Neural progenitor cell (in vitro differentiated cells): ENCODE measurements at regions not wholly inside any gene's neighbourhood (a gene's known extent, or its start where the extent isn't known, plus 50 kb on each side); places are given as distances from the start of the nearest gene placed in this dataset.

ENCODE experiments used
- DNase-seq: peaks from one replicate; pipeline ENCODE4 v3.0.0-alpha.2; 2016; ENCODE audit warnings: low spot score
- H2AFZ ChIP-seq: fragments of 200-600 bp; sonication (generic); replicated peaks from 2 replicates; pipeline ENCODE4 v1.6.1; 2016; ENCODE audit warnings: antibody characterized with exemption
- H3F3A ChIP-seq: fragments of 200-600 bp; sonication (generic); 2 replicates; pipeline ENCODE4 v1.6.1; 2016; ENCODE audit warnings: antibody characterized with exemption, low read depth
- H3K27ac ChIP-seq: fragments of 200-600 bp; sonication (generic); 2 replicates; pipeline ENCODE4 v1.5.1; 2016; ENCODE audit warnings: mild to moderate bottlenecking
- H3K27me3 ChIP-seq: fragments of 200-600 bp; sonication (generic); 2 replicates; pipeline ENCODE4 v1.6.1; 2016; ENCODE audit warnings: mild to moderate bottlenecking, moderate library complexity
- H3K36me3 ChIP-seq: fragments of 200-600 bp; sonication (generic); 2 replicates; pipeline ENCODE4 v1.5.1; 2016
- H3K4me1 ChIP-seq: fragments of 200-600 bp; sonication (generic); 2 replicates; pipeline ENCODE4 v1.6.1; 2016; ENCODE audit warnings: mixed run types
- H3K4me2 ChIP-seq: fragments of 200-600 bp; sonication (generic); 2 replicates; pipeline ENCODE4 v1.6.1; 2016
- H3K4me3 ChIP-seq: fragments of 200-600 bp; sonication (generic); 2 replicates; pipeline ENCODE4 v1.5.1; 2016
- H3K79me2 ChIP-seq: fragments of 200-600 bp; sonication (generic); 2 replicates; pipeline ENCODE4 v1.6.1; 2016; ENCODE audit warnings: low read depth
- H3K9ac ChIP-seq: fragments of 200-600 bp; sonication (generic); 2 replicates; pipeline ENCODE4 v1.6.1; 2016
- H3K9me3 ChIP-seq: fragments of 200-600 bp; sonication (generic); 2 replicates; pipeline ENCODE4 v1.5.1; 2016; ENCODE audit warnings: low read depth
- H4K20me1 ChIP-seq: fragments of 200-600 bp; sonication (generic); 2 replicates; pipeline ENCODE4 v1.6.1; 2016; ENCODE audit warnings: low read depth
- H3K27ac Mint-ChIP-seq: 3 replicates; pipeline ENCODE4 v1.8.0; 2021; ENCODE audit warnings: mixed read lengths
- H3K27me3 Mint-ChIP-seq: 2 replicates; pipeline ENCODE4 v1.8.0; 2022; ENCODE audit warnings: low read depth, mild to moderate bottlenecking, inconsistent platforms, moderate library complexity, mixed read lengths; ENCODE audit not compliant: insufficient read depth
- H3K36me3 Mint-ChIP-seq: 3 replicates; pipeline ENCODE4 v1.8.0; 2021; ENCODE audit warnings: mixed read lengths
- H3K4me1 Mint-ChIP-seq: 3 replicates; pipeline ENCODE4 v1.8.0; 2021; ENCODE audit warnings: mixed read lengths
- H3K4me3 Mint-ChIP-seq: 3 replicates; pipeline ENCODE4 v1.8.0; 2021; ENCODE audit warnings: mild to moderate bottlenecking, moderate library complexity, mixed read lengths
- H3K9me3 Mint-ChIP-seq: 3 replicates; pipeline ENCODE4 v1.8.0; 2020; ENCODE audit warnings: mixed read lengths
- CTCF ChIP-seq: fragments of 200-600 bp; sonication (generic); IDR thresholded peaks from 2 replicates; pipeline ENCODE4 v1.5.1; 2017; ENCODE audit warnings: antibody characterized with exemption, mild to moderate bottlenecking
- EZH2 ChIP-seq: fragments of 200-600 bp; sonication (generic); IDR thresholded peaks from 2 replicates; pipeline ENCODE4 v1.6.1; 2017; ENCODE audit warnings: antibody characterized with exemption, mild to moderate bottlenecking, moderate library complexity
- EZH2phosphoT487 ChIP-seq: fragments of 200-600 bp; sonication (generic); IDR thresholded peaks from 2 replicates; pipeline ENCODE4 v1.6.1; 2017; ENCODE audit warnings: antibody characterized with exemption

DNA sequence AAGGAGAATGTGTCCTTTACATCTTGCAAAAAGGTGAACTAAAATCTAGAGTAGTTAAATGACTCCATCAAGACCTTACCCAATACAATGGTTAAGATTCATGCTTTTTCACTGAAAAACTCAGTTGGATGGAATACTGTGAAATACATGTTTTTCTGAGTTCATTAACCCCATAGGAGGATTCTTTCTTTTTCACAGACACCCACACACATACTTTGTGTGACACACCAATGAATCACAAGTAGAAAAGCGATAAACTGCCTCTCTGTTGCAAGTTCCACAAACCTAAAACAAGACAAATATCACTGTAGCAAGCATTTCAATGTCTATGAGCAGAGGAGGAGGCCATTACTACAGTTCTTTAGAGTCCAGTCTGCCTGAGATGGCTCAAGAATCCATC lies 258.8 kb upstream of the CDH5 start:
- DNase-seq, result no peak
- Histone ChIP-seq H3K27me3 (no peaks in the 10 kb centered on the region), H3K9ac (no peak overlapping the region), H3K79me2 (no peaks in the 10 kb centered on the region), H2AFZ (no peak overlapping the region), H3K4me1 (no peaks in the 10 kb centered on the region), H4K20me1 (no peaks in the 10 kb centered on the region), H3K9me3 (no peaks in the 10 kb centered on the region), H3K4me2 (no peak overlapping the region), H3K27ac (no peak overlapping the region), H3K36me3 (no peaks in the 10 kb centered on the region), H3K4me3 (no peak overlapping the region), H3F3A (no peaks in the 10 kb centered on the region)
- Mint-ChIP-seq H3K27ac (no peak overlapping the region), H3K27me3 (peaks cover 3% of the 10 kb centered on the region), H3K4me3 (no peak overlapping the region), H3K4me1 (no peaks in the 10 kb centered on the region), H3K36me3 (no peaks in the 10 kb centered on the region), H3K9me3 (no peaks in the 10 kb centered on the region)
- TF ChIP-seq EZH2, result no peak
- no peak for TF ChIP-seq CTCF
- no peak for TF ChIP-seq EZH2phosphoT487

DNA sequence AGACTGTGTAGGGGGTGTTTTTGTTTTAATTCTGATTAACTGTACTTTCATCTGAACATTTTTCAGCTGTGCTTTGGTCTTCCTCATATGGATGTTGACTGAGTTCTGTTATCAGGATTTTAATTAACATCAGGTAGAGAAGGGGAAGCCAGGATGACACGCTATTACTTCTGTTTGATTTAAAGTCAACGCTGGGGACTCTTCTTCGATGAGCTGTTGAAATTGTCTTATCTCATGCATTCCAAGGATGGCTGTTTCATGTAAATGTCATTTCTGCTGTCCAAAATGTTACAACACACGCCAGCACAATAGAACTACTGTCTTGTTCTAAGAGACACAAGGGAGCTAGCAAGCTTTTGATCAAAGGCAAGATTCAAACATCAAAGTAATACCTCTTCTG lies 263.3 kb upstream of the CDH5 start:
- TF ChIP-seq CTCF (no peak), EZH2 (no peak), EZH2phosphoT487 (no peak)
- Mint-ChIP-seq H3K27ac (no peak overlapping the region), H3K36me3 (no peaks in the 10 kb centered on the region), H3K27me3 (peaks cover 3% of the 10 kb centered on the region), H3K4me1 (peaks cover 2% of the 10 kb centered on the region), H3K9me3 (no peaks in the 10 kb centered on the region), H3K4me3 (no peak overlapping the region)
- H3K4me3 ChIP-seq, result no peak overlapping the region
- no peak overlapping the region for H3K27ac ChIP-seq
- H3K9ac ChIP-seq, result no peak overlapping the region
- no peak for DNase-seq
- no peaks in the 10 kb centered on the region for H3K4me1 ChIP-seq
- no peaks in the 10 kb centered on the region for H3K36me3 ChIP-seq
- H3K4me2 ChIP-seq, result no peak overlapping the region
- H2AFZ ChIP-seq, result no peak overlapping the region
- H3K9me3 ChIP-seq, result no peaks in the 10 kb centered on the region
- H3K79me2 ChIP-seq, result no peaks in the 10 kb centered on the region
- no peaks in the 10 kb centered on the region for H3F3A ChIP-seq
- no peaks in the 10 kb centered on the region for H4K20me1 ChIP-seq
- H3K27me3 ChIP-seq, result no peaks in the 10 kb centered on the region

- no peak overlapping the region for H3K27ac ChIP-seq
Measured at GRCh38 chr16:66099306-66099705, 267.2 kb upstream of the CDH5 start.

More at GRCh38 chr16:66099306-66099705, 267.2 kb upstream of the CDH5 start:
- DNase-seq, result no peak
- Histone ChIP-seq H3K9me3 (no peaks in the 10 kb centered on the region), H3K36me3 (no peaks in the 10 kb centered on the region), H2AFZ (no peak overlapping the region), H3K4me2 (no peak overlapping the region), H3K79me2 (no peaks in the 10 kb centered on the region), H3K4me3 (no peak overlapping the region), H4K20me1 (no peaks in the 10 kb centered on the region), H3K27me3 (no peaks in the 10 kb centered on the region), H3K9ac (no peak overlapping the region), H3K4me1 (no peaks in the 10 kb centered on the region), H3F3A (no peaks in the 10 kb centered on the region)
- H3K9me3 Mint-ChIP-seq, result no peaks in the 10 kb centered on the region
- H3K4me3 Mint-ChIP-seq, result no peak overlapping the region
- H3K36me3 Mint-ChIP-seq, result no peaks in the 10 kb centered on the region
- no peaks in the 10 kb centered on the region for H3K27me3 Mint-ChIP-seq
- TF ChIP-seq EZH2phosphoT487 (no peak), EZH2 (no peak), CTCF (no peak)
- no peak overlapping the region for H3K27ac Mint-ChIP-seq
- peaks cover 2% of the 10 kb centered on the region for H3K4me1 Mint-ChIP-seq
